ENCODE measurements at regions not wholly inside any gene's neighbourhood (a gene's known extent, or its start where the extent isn't known, plus 50 kb on each side); places are given as distances from the start of the nearest gene placed in this dataset.

- intact Hi-C loops (cut with DNase I; ENCODE audit: low total_unique reads), result no loop called here
- TF ChIP-seq POLR2A (IDR thresholded peaks at IDR 0.05) (no peak), CTCF (IDR thresholded peaks at IDR 0.05) (no peak), POLR2AphosphoS5 (IDR thresholded peaks at IDR 0.05) (no peak)
- Histone ChIP-seq H3K27me3 (no peaks in the 10 kb centered on the region), H3K27ac (no peak overlapping the region), H3K4me3 (no peak overlapping the region), H3K9me3 (peaks cover 0 to 5% of the 10 kb centered on the region in 2 donors), H3K4me1 (no peaks in the 10 kb centered on the region), H3K36me3 (no peaks in the 10 kb centered on the region)
- no peak for DNase-seq (ENCODE audit: low spot score in 2 of 2)
These were observed 69.0 kb upstream of the TENT5A start for GRCh38 chr6:81821449-81821848.

GRCh38 chr6:81820980-81821379 is 68.5 kb upstream of the TENT5A start:
- no peaks in the 10 kb centered on the region for H3K27me3 ChIP-seq
- no peaks in the 10 kb centered on the region for H3K36me3 ChIP-seq
- no peaks in the 10 kb centered on the region for H3K9me3 ChIP-seq
- H3K4me1 ChIP-seq, result no peaks in the 10 kb centered on the region
- no peak for DNase-seq (ENCODE audit: low spot score in 2 of 2)
- H3K27ac ChIP-seq, result no peak overlapping the region
- H3K4me3 ChIP-seq, result no peak overlapping the region
- intact Hi-C loops (cut with DNase I; ENCODE audit: low total_unique reads), result no loop called here
- TF ChIP-seq POLR2AphosphoS5 (IDR thresholded peaks at IDR 0.05) (no peak), CTCF (IDR thresholded peaks at IDR 0.05) (no peak), POLR2A (IDR thresholded peaks at IDR 0.05) (no peak)

GRCh38 chr6:81820422-81820821 is 67.9 kb upstream of the TENT5A start:
- no peak overlapping the region for H3K27ac ChIP-seq
- H3K36me3 ChIP-seq, result no peaks in the 10 kb centered on the region
- TF ChIP-seq CTCF (IDR thresholded peaks at IDR 0.05) (no peak), POLR2A (IDR thresholded peaks at IDR 0.05) (no peak), POLR2AphosphoS5 (IDR thresholded peaks at IDR 0.05) (no peak)
- no peak overlapping the region for H3K4me3 ChIP-seq
- DNase-seq (ENCODE audit: low spot score in 2 of 2), result no peak
- H3K4me1 ChIP-seq, result no peaks in the 10 kb centered on the region
- intact Hi-C loops (cut with DNase I; ENCODE audit: low total_unique reads), result no loop called here
- no peaks in the 10 kb centered on the region for H3K9me3 ChIP-seq
- H3K27me3 ChIP-seq, result no peaks in the 10 kb centered on the region

DNA sequence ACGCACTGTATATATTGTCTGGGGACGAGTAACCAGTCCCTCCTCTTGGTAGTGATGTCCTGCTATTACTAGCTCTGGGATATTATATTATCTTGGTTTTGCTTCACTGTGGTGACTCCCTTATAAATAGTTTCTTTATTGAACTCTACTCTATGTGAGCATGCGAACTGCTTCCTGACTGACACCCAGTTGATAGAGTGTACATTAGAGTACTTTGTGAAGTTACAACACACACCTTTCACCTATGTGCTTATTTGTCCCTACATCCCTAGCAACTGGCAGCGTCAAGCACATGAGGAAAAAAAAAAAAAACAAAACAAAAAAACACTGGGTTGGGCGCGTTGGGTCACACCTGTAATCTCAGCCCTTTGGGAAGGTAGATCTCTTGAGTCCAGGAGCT is 67.3 kb upstream of the TENT5A start:
- intact Hi-C loops (cut with DNase I; ENCODE audit: low total_unique reads), result no loop called here
- no peak overlapping the region for H3K27ac ChIP-seq
- H3K4me1 ChIP-seq, result no peaks in the 10 kb centered on the region

DNA sequence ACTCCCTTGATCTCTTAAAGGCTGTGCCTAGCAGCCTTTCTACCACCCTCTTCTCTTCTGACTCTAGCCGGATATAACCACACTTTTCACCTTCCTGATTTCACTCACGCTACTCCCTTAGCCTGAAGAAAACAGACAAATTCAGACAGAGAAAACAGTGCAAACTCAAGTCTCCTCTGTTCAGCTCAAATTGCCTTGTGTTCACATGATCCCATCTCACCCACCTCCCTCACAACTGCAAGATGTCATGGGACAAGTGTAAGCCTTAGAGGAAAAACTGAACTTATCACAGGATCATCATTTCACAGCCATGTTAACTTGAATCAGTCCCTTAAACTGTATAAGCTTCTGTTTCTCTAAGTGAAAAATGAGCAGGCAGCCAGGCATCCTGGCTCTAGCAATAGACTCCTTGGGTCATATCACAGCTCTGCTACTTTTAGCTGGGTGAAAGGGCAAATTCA is 66.5 kb upstream of the TENT5A start:
- intact Hi-C loops (cut with DNase I; ENCODE audit: low total_unique reads), result no loop called here
- no peak for TF ChIP-seq POLR2A (IDR thresholded peaks at IDR 0.05)
- TF ChIP-seq POLR2AphosphoS5 (IDR thresholded peaks at IDR 0.05), result no peak
- no peak for TF ChIP-seq CTCF (IDR thresholded peaks at IDR 0.05)

More for the DNA sequence above, 67.3 kb upstream of the TENT5A start:
- no peaks in the 10 kb centered on the region for H3K27me3 ChIP-seq
- no peaks in the 10 kb centered on the region for H3K9me3 ChIP-seq
- TF ChIP-seq POLR2A (IDR thresholded peaks at IDR 0.05) (no peak), POLR2AphosphoS5 (IDR thresholded peaks at IDR 0.05) (no peak), CTCF (IDR thresholded peaks at IDR 0.05) (no peak)
- no peak overlapping the region for H3K4me3 ChIP-seq
- DNase-seq (ENCODE audit: low spot score in 2 of 2), result no peak
- no peaks in the 10 kb centered on the region for H3K36me3 ChIP-seq

More for the DNA sequence above, 66.5 kb upstream of the TENT5A start:
- no peak for DNase-seq (ENCODE audit: low spot score in 2 of 2)
- Histone ChIP-seq H3K4me1 (no peaks in the 10 kb centered on the region), H3K36me3 (no peaks in the 10 kb centered on the region), H3K27me3 (no peaks in the 10 kb centered on the region), H3K9me3 (no peaks in the 10 kb centered on the region), H3K27ac (no peak overlapping the region), H3K4me3 (no peak overlapping the region)
